ENCODE measurements at regions not wholly inside any gene's neighbourhood (a gene's known extent, or its start where the extent isn't known, plus 50 kb on each side); places are given as distances from the start of the nearest gene placed in this dataset.

DNA sequence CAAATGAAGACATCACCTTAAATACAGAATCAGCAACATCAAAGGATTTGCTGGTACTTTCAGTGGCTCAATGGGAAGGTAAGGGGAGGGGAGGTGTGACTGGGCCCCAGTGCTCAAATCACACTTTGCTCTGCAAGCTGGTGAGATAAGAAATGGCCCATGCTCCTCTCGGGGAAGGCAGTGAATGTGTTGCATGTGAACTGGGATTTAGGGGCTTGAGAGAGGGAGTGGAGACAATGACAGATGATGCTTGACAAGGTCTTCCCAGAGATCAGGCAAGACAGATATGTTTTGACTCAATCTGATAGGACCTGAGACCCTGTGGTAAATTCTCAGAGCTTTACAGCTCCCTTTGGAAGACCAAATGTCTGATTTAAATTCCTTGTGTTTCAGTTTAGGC lies 233.0 kb upstream of the PROK2 start:
- Mint-ChIP-seq H3K4me3 (no peak overlapping the region), H3K36me3 (ENCODE audit: low read depth) (no peaks in the 10 kb centered on the region), H3K27ac (no peak overlapping the region), H3K9me3 (no peaks in the 10 kb centered on the region), H3K27me3 (no peaks in the 10 kb centered on the region), H3K4me1 (peaks cover 15% of the 10 kb centered on the region)
- ChIA-PET POLR2A (no interaction called here), CTCF (no interaction called here)
- no peak for DNase-seq

DNA sequence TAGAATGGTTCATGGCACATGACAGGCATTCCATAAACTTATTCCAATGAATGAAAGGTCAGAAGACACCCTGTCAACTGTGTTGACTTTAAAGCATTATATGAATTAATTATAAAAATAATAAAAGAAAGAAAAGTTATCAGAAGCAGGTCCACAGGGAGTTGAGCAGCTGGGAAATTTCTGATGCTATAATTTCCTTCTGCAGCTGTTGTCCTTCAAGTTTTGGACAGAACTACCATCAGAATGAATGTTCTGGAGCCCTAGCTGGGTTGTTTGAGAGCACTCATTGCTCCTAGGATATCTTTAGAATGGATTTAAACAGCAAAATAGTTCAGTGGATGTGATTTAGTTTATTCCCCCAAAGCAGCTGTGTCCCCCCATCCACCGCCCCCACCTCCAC lies 232.4 kb upstream of the PROK2 start:
- ChIA-PET CTCF (no interaction called here), POLR2A (no interaction called here)
- Mint-ChIP-seq H3K27ac (no peak overlapping the region), H3K4me3 (no peak overlapping the region), H3K9me3 (no peaks in the 10 kb centered on the region), H3K27me3 (no peaks in the 10 kb centered on the region), H3K36me3 (ENCODE audit: low read depth) (no peaks in the 10 kb centered on the region), H3K4me1 (peaks cover 15% of the 10 kb centered on the region)
- DNase-seq = no peak

DNA sequence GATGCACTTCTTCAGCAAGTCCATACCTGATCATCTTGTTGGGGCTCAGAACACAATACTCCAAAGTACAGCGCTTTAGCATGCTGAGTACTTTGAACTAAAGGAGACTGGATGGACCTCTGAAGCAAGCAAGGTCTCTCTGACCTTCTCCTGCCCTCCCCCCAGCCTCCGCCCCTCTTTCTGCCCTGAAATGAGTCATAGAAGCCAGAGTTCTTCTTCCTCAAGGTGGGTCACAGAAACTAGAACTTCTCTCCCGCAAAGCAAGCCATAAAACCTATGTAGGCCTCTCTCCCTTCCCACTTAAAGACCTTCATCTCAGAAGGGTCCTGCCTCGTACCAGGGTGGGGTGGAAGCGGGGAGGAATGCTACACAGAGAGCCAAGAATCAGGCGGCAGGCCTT lies 230.5 kb upstream of the PROK2 start:
- Mint-ChIP-seq H3K27ac (no peak overlapping the region), H3K27me3 (peaks cover 2% of the 10 kb centered on the region), H3K4me1 (peaks cover 15% of the 10 kb centered on the region), H3K36me3 (ENCODE audit: low read depth) (no peaks in the 10 kb centered on the region), H3K4me3 (no peak overlapping the region), H3K9me3 (no peaks in the 10 kb centered on the region)
- no peak for DNase-seq
- ChIA-PET CTCF (no interaction called here), POLR2A (no interaction called here)

DNA sequence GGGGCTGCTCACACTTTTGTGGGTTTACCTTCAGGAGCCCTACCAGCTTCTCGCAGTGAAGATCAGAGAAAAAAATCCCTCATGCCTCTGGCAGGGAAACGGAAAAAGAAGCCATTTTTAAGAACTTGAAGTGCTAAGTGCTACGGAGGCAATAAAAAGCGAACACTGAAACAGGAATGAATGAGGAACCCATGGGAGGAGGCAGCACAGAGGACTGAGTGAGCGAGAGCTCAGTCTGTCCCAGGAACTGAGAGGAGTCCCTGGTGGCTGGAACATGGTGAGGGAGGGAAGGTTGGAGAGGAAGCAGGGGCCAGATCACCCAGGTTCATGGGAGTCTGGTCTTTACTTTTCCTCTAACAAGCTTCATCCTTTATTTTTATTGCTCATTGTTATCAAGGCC lies 228.1 kb upstream of the PROK2 start:
- CTCF ChIA-PET = no interaction called here
- Mint-ChIP-seq H3K9me3 (peaks cover 5% of the 10 kb centered on the region), H3K4me3 (no peak overlapping the region)

DNA sequence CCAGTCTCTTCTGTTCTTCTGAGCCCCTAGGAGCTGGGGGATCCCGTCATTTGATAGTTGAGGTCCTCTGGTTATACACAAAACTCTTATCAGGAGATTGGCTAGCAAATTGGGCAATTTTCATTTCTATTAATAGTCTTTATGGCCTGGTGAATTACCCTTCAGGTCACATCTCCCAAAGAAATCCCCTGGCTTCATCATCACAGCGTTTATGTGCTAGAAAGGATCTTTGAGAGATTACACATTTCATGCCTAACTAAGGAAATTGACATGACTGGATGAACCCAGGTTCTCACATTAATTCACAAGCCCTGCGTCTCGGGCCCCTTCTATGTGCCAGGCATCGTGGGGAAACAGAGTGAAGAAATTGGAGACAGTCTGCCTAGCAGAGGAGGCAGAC lies 227.4 kb upstream of the PROK2 start:
- no peak overlapping the region for H3K27ac Mint-ChIP-seq
- H3K4me1 Mint-ChIP-seq = peaks cover 20% of the 10 kb centered on the region
- peaks cover 5% of the 10 kb centered on the region for H3K9me3 Mint-ChIP-seq
- no peak for DNase-seq
- CTCF ChIA-PET = no interaction called here
- peaks cover 2% of the 10 kb centered on the region for H3K27me3 Mint-ChIP-seq
- no peaks in the 10 kb centered on the region for H3K36me3 Mint-ChIP-seq (ENCODE audit: low read depth)
- POLR2A ChIA-PET = no interaction called here
- H3K4me3 Mint-ChIP-seq = no peak overlapping the region

More for the DNA sequence above, 228.1 kb upstream of the PROK2 start:
- H3K36me3 Mint-ChIP-seq (ENCODE audit: low read depth) = no peaks in the 10 kb centered on the region
- H3K27ac Mint-ChIP-seq = no peak overlapping the region
- POLR2A ChIA-PET = no interaction called here
- H3K27me3 Mint-ChIP-seq = peaks cover 2% of the 10 kb centered on the region
- H3K4me1 Mint-ChIP-seq = peaks cover 20% of the 10 kb centered on the region
- no peak for DNase-seq

DNA sequence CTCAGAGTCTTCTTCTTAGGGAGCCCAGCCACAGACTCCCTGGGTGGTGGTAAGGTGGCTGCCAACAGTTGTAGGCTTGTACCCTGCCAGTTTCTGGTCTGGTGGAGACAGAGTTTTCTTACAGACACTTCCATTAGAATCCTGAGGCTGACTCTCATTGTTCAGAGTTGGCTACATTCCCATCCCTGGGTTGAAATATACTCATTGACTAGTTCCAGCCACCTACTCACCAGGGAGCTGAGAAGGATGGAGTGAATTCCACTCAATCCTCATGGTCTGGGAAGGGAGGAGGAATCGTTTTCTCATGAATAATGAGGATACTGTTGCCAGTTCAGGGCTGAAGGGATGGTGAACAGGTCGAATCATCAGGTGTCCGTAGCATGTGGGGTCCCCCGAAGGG lies 226.5 kb upstream of the PROK2 start:
- no peak for DNase-seq
- H3K27ac Mint-ChIP-seq = no peak overlapping the region
- CTCF ChIA-PET = no interaction called here
- POLR2A ChIA-PET = no interaction called here
- H3K36me3 Mint-ChIP-seq (ENCODE audit: low read depth) = no peaks in the 10 kb centered on the region
- peaks cover 20% of the 10 kb centered on the region for H3K4me1 Mint-ChIP-seq
- H3K4me3 Mint-ChIP-seq = no peak overlapping the region
- H3K9me3 Mint-ChIP-seq = peaks cover 5% of the 10 kb centered on the region
- peaks cover 2% of the 10 kb centered on the region for H3K27me3 Mint-ChIP-seq

DNA sequence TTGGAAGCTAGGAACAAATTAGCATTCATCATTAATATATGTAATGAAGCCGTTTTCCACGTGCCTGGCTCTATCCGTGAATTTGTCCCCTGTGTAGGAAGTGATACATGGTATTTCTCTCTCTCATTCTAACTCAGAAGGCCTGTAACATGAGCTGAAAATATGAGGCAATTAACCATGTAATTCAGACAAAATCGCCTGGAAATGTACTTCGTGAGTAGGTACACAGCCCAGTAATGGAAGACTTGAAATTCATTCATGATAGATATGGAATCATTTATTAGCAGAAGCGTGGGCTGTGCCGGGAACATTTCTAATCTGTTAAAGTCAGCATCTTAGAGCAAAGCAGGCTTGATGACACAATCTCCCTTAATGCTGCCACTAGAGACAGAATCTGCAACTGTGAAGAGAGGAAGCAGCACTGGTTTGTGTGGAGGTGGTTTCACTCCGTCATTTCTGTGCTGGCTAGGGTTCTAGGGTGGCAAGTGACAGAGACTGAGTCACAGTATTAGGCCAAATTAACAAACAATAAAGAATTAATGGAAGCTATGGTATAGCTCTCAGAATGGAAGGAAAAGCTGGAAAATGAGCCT lies 225.0 kb upstream of the PROK2 start:
- H3K27ac Mint-ChIP-seq = no peak overlapping the region
- peaks cover 5% of the 10 kb centered on the region for H3K9me3 Mint-ChIP-seq
- ChIA-PET POLR2A (no interaction called here), CTCF (no interaction called here)
- no peak overlapping the region for H3K4me3 Mint-ChIP-seq
- peaks cover 11% of the 10 kb centered on the region for H3K4me1 Mint-ChIP-seq
- DNase-seq = no peak
- H3K36me3 Mint-ChIP-seq (ENCODE audit: low read depth) = no peaks in the 10 kb centered on the region
- peaks cover 2% of the 10 kb centered on the region for H3K27me3 Mint-ChIP-seq

DNA sequence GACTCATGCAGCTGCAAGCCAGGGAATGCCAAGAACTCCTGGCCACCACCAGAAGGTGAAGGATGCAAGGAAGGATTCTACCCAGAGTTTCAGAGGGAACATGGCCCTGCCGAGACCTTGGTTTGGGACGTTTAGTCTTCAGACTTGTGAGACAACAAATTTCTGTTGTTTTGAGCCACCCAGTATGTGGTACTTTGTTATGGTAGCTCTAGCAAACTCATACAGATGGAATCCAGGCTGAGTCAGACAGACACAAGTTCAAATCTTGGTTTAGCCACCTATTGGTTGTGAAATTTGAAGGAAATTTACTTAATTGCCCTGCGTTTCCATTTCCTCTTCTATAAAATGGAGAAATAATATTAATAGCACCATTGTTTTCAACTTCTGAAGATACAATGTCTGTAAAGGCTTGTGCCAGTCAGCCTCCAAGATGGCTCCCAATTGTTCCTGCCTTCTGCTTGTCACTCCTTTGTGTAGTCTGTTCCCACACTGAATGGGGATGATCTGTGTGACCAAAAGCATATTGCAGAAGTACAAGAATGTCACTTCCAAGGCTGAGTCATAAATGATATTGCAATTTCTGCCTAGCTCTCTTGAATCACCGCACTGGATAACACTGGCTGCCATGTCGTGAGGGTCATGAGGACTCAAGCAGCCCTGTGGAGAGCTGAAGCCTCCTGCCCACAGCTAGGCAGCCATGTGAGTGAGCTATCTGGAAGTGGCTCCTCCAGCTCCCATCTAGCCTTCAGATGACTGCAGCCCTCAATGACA lies 223.5 kb upstream of the PROK2 start:
- Mint-ChIP-seq H3K4me1 (peaks cover 14% of the 10 kb centered on the region), H3K27ac (no peak overlapping the region), H3K27me3 (peaks cover 2% of the 10 kb centered on the region), H3K36me3 (ENCODE audit: low read depth) (no peaks in the 10 kb centered on the region), H3K9me3 (peaks cover 5% of the 10 kb centered on the region), H3K4me3 (no peak overlapping the region)
- DNase-seq = no peak
- CTCF ChIA-PET = no interaction called here
- POLR2A ChIA-PET = interaction anchor here (1.6 kb wide), 1 partner anchor 9 kb away, joined by 4 read pairs; no protein-coding TSS in a partner anchor

DNA sequence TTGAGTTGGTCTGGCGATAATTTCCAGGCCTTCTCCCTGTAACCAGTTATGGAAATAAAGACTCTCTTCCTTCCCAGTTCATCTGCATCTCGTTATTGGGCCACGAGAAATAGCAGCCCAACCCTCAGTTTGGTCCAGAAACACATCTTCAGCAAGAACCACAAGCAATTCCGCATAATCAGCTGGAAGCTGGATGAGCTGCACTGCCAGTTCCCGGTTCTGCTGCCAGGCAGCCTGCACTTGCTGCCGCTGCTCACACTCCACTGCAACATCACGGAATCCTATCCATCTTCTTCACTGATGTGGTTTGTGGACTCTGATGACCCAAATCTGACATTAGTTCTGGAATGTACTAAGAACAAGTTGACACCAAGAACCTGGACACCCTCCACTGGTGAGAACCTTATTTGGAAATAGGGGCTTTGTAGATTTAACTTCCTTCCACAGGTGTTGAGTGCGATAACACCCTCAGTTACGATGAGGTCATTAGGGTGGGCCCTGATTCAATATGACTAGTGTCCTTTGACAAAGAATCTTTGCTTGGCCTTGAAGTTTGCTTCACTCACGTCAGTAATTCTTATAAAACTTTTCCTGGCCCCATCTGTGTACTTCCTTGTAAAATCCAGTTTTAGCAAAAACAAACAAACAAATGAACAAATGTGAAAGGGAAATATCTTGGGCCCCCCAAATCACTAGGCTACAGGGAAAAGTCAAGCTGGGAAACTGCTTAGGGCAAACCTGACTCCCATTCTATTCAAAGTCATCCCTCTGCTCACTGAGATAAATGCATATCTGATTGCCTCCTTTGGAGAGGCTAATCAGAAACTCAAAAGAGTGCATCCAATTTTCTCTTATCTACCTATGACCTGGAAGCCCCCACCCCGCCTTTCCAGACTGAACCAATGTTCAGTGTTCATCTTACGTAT lies 221.9 kb upstream of the PROK2 start:
- H3K27ac Mint-ChIP-seq = no peak overlapping the region
- ChIA-PET CTCF (no interaction called here), POLR2A (interaction anchor here (1.6 kb wide), 1 partner anchor 7 kb away, joined by 4 read pairs; no protein-coding TSS in a partner anchor)
- DNase-seq = no peak
- H3K4me3 Mint-ChIP-seq = no peak overlapping the region
- peaks cover 5% of the 10 kb centered on the region for H3K9me3 Mint-ChIP-seq
- H3K4me1 Mint-ChIP-seq = peaks cover 18% of the 10 kb centered on the region
- no peaks in the 10 kb centered on the region for H3K36me3 Mint-ChIP-seq (ENCODE audit: low read depth)
- H3K27me3 Mint-ChIP-seq = peaks cover 2% of the 10 kb centered on the region

DNA sequence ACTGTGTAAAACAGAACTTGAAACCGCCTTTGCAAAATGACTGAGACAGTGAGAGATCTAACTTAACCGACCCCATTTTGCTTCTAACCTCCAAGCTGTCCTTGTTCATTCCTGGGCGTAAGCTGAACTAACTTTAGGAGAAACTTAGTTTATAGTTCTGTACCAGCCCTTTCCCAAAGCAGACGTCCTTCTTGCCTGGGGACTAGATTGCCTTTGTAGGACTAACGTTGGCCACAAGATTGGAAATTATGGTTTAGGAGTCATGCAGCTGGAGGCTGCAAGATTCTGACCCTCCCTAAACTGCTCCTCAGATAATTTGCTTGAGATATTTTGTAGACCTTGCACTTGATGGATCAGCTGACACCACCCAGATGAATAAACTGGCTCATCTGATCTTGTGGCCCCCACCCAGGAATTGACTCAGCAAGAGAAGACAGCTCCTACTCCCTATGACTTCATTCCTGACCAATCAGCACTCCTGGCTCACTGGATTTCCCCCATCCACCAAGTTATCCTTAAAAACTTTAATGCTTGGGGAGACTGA lies 219.9 kb upstream of the PROK2 start:
- no peak for DNase-seq
- ChIA-PET CTCF (interaction anchor here (0.7 kb wide), 1 partner anchor 1882 kb away, joined by 3 read pairs; no protein-coding TSS in a partner anchor), POLR2A (no interaction called here)
- Mint-ChIP-seq H3K36me3 (ENCODE audit: low read depth) (no peaks in the 10 kb centered on the region), H3K4me3 (no peak overlapping the region), H3K4me1 (peaks cover 14% of the 10 kb centered on the region), H3K27ac (no peak overlapping the region), H3K27me3 (no peaks in the 10 kb centered on the region), H3K9me3 (peaks cover 2% of the 10 kb centered on the region)

DNA sequence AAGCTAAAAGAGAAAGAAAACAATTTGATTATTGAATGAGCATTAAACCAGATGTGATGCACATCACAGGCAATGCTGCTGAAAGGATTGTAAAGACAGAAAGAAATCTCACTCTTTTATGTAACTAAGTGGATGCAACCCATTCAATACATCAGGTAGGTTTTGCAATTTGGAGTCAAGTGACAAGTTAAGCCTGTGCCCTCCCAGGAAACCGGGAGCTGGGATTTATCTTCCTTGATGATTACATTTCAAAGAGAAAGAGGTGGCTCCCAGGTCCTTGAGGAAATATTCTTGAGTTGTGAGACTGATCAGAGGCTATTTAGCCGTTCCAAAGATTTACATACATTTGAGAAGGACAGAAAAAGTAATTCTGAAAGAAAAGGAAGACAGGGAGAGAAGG lies 219.0 kb upstream of the PROK2 start:
- CTCF ChIA-PET = no interaction called here

DNA sequence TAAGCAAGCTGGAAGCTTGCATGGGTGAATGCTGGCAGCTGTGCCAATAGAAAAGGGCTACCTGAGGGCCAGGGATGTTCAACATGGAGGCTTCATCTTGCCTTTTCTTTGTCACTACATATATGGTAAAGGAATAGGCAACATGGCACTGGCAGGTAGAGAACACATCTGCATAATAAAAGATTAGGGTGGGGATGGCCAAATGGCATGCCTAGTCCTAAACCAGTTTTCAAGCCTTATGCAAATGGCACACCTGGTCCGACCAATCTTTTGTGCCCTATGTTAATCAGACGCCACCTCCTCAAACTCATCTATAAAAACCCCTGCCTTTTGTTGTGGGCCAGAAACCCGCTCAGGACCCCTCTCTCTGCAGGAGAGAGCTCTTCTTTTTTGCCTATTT lies 216.8 kb upstream of the PROK2 start:
- ChIA-PET CTCF (no interaction called here), POLR2A (no interaction called here)
- Mint-ChIP-seq H3K36me3 (ENCODE audit: low read depth) (no peaks in the 10 kb centered on the region), H3K27ac (no peak overlapping the region), H3K9me3 (peaks cover 6% of the 10 kb centered on the region), H3K4me3 (no peak overlapping the region), H3K4me1 (peaks cover 32% of the 10 kb centered on the region), H3K27me3 (no peaks in the 10 kb centered on the region)
- no peak for DNase-seq

More for the DNA sequence above, 219.0 kb upstream of the PROK2 start:
- no peak overlapping the region for H3K27ac Mint-ChIP-seq
- H3K9me3 Mint-ChIP-seq = peaks cover 6% of the 10 kb centered on the region
- H3K4me1 Mint-ChIP-seq = peaks cover 14% of the 10 kb centered on the region
- H3K4me3 Mint-ChIP-seq = no peak overlapping the region
- H3K36me3 Mint-ChIP-seq (ENCODE audit: low read depth) = no peaks in the 10 kb centered on the region
- POLR2A ChIA-PET = interaction anchor here (0.6 kb wide), 1 partner anchor 27 kb away, joined by 3 read pairs; no protein-coding TSS in a partner anchor
- H3K27me3 Mint-ChIP-seq = no peaks in the 10 kb centered on the region
- no peak for DNase-seq
